GM12873 (cell line): ENCODE measurements at regions not wholly inside any gene's neighbourhood (a gene's known extent, or its start where the extent isn't known, plus 50 kb on each side); places are given as distances from the start of the nearest gene placed in this dataset.

ENCODE experiments used
- TF ChIP-seq, protein P1 (sequence below): IDR thresholded peaks from 2 replicates; pipeline ENCODE4 v1.5.1; 2012; ENCODE audit warnings: low read depth, mild to moderate bottlenecking, moderate library complexity, low read length, control low read depth; ENCODE audit not compliant: insufficient read depth; ENCODE audit errors: missing control alignments

GRCh38 chr14:77985211-77985615 lies 185.0 kb upstream of the NRXN3 start:
- TF ChIP-seq, protein P1, sequence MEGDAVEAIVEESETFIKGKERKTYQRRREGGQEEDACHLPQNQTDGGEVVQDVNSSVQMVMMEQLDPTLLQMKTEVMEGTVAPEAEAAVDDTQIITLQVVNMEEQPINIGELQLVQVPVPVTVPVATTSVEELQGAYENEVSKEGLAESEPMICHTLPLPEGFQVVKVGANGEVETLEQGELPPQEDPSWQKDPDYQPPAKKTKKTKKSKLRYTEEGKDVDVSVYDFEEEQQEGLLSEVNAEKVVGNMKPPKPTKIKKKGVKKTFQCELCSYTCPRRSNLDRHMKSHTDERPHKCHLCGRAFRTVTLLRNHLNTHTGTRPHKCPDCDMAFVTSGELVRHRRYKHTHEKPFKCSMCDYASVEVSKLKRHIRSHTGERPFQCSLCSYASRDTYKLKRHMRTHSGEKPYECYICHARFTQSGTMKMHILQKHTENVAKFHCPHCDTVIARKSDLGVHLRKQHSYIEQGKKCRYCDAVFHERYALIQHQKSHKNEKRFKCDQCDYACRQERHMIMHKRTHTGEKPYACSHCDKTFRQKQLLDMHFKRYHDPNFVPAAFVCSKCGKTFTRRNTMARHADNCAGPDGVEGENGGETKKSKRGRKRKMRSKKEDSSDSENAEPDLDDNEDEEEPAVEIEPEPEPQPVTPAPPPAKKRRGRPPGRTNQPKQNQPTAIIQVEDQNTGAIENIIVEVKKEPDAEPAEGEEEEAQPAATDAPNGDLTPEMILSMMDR, result no peak

GRCh38 chr14:77986773-77987172 lies 183.4 kb upstream of the NRXN3 start:
- TF ChIP-seq, protein P1, result no peak

GRCh38 chr14:77988096-77988870 lies 181.9 kb upstream of the NRXN3 start:
- TF ChIP-seq, protein P1, result no peak

GRCh38 chr14:77988970-77989369 lies 181.2 kb upstream of the NRXN3 start:
- TF ChIP-seq, protein P1, result no peak

DNA sequence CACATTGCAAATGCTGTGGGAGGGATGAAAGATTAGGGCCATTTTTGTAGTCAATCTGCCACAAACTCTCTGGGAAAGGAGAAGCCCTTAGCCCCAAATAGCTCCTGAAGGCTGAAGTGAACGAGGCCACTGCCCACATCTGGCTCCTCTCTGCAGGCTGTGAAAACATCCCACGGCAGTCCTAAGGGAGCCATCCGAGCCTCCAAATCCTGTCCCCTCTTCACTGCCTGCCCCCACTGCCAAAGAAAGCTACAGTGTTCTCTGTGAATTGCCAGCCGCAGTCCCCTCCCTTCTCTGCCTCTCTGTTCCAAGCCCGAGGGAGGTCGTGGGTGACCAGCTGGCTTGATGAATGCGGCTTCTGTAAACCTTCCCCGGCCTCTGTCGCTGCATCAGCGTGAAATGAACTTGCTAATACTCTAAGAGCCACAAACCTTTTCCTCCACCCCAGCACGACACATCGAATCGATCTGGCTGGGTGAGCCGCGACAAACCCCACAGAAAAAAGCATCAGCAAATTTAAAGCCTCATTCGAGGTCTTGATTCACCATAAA lies 180.7 kb upstream of the NRXN3 start:
- TF ChIP-seq, protein P1, result no peak

- TF ChIP-seq, protein P1, result no peak
Measured at GRCh38 chr14:77990337-77990736, 179.8 kb upstream of the NRXN3 start.

DNA sequence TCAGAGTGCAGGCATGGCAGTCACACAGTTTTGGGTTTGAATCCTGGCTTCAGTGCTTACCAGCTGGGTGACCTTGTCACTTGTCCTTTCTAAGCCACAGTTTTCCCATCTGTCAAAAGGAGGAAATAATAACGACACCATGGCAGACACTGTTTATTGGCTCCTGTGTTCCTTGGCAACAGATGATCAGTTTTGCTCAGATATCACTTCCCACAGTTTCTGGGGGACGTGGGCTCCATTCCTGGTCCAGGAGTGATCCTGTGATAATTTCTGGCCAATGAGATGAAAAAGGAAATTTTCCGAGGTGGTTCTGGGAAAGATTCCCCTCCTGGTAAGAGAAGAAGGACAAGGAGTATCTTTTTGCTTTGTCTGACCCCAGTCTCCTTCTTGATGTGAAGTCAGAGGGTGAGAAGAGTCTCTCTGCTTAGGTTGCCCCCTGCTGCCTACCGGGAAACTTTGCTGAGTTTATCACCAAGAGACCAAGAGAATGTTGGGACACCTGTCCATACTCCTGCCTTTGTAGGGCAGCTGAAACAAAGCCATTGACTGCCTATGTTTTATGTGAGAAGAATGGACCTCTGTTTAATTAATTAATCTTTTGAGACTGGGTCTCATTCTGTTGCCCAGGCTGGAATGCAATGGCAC lies 178.9 kb upstream of the NRXN3 start:
- TF ChIP-seq, protein P1, result peak; percentile 40
